HG02852 (cell line): ENCODE measurements at regions not wholly inside any gene's neighbourhood (a gene's known extent, or its start where the extent isn't known, plus 50 kb on each side); places are given as distances from the start of the nearest gene placed in this dataset.

Source experiments
- ATAC-seq: cut with Tn5 transposase; IDR thresholded peaks from one replicate; pipeline ENCODE4 v1.9.1; 2021; ENCODE audit warnings: mild to moderate bottlenecking, moderate library complexity; ENCODE audit not compliant: unreplicated experiment

- ATAC-seq = no peak
These were observed 139.5 kb upstream of the NDUFV2 start for GRCh38 chr18:8962855-8963635.

GRCh38 chr18:8963876-8964275, 138.6 kb upstream of the NDUFV2 start:
- ATAC-seq = no peak

GRCh38 chr18:8965398-8965797, 137.1 kb upstream of the NDUFV2 start:
- no peak for ATAC-seq

GRCh38 chr18:8966821-8967220, 135.7 kb upstream of the NDUFV2 start:
- no peak for ATAC-seq

GRCh38 chr18:8967573-8967972, 134.9 kb upstream of the NDUFV2 start:
- peak; percentile 60 for ATAC-seq

GRCh38 chr18:8969639-8970390, 132.7 kb upstream of the NDUFV2 start:
- ATAC-seq = no peak

- no peak for ATAC-seq
These were observed 131.7 kb upstream of the NDUFV2 start for GRCh38 chr18:8970843-8971242.

- no peak for ATAC-seq
These were observed 130.4 kb upstream of the NDUFV2 start for GRCh38 chr18:8972116-8972515.

GRCh38 chr18:8974279-8974678, 128.2 kb upstream of the NDUFV2 start:
- no peak for ATAC-seq

GRCh38 chr18:8974696-8975095, 127.8 kb upstream of the NDUFV2 start:
- ATAC-seq = no peak

- ATAC-seq = no peak
These were observed 126.9 kb upstream of the NDUFV2 start for GRCh38 chr18:8975624-8976023.

GRCh38 chr18:8976606-8977005, 125.9 kb upstream of the NDUFV2 start:
- ATAC-seq = no peak

- ATAC-seq = no peak
These were observed 125.3 kb upstream of the NDUFV2 start for GRCh38 chr18:8977166-8977565.

GRCh38 chr18:8977701-8978100, 124.8 kb upstream of the NDUFV2 start:
- ATAC-seq = no peak

- ATAC-seq = no peak
These were observed 124.1 kb upstream of the NDUFV2 start for GRCh38 chr18:8978394-8978793.

GRCh38 chr18:8979258-8979988, 123.1 kb upstream of the NDUFV2 start:
- no peak for ATAC-seq

GRCh38 chr18:8980496-8980895, 122.0 kb upstream of the NDUFV2 start:
- ATAC-seq = no peak

- no peak for ATAC-seq
These were observed 121.6 kb upstream of the NDUFV2 start for GRCh38 chr18:8980918-8981317.

GRCh38 chr18:8982416-8983183, 119.9 kb upstream of the NDUFV2 start:
- ATAC-seq = no peak

- no peak for ATAC-seq
These were observed 119.3 kb upstream of the NDUFV2 start for GRCh38 chr18:8983195-8983594.
